GM19043 (cell line): ENCODE measurements at regions not wholly inside any gene's neighbourhood (a gene's known extent, or its start where the extent isn't known, plus 50 kb on each side); places are given as distances from the start of the nearest gene placed in this dataset.

Experiments used
- ATAC-seq: cut with Tn5 transposase; IDR thresholded peaks from one replicate; pipeline ENCODE4 v1.9.1; 2021; ENCODE audit warnings: low read depth; ENCODE audit not compliant: unreplicated experiment

GRCh38 chr4:54800831-54801530, 143.2 kb downstream of the KIT start:
- ATAC-seq, result peak; percentile 95

DNA sequence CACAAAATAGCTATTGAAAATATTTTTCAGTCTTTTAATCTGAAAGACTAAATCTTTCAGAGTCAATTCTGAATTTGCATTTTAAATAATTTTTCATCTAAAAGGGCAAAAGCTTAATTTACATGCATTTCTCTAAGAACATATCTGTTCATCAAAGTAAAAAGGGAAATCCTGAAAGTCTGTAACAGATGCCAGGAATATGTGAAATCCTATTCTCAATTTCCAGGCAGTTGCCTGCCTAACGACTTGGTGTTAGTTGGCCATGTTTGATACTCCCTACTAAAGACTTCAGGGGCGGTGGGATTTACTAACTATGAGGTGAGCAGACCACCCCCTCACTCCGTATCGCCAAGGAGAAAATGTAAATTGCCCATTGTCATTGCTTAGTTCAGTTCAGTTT, 136.8 kb downstream of the KIT start:
- ATAC-seq, result no peak

- no peak for ATAC-seq
These were observed 136.2 kb downstream of the KIT start for GRCh38 chr4:54793856-54794422.
